SIG-M5 treated with dmso at 0.1 percent for 504 hours (cell line): ENCODE measurements at regions not wholly inside any gene's neighbourhood (a gene's known extent, or its start where the extent isn't known, plus 50 kb on each side); places are given as distances from the start of the nearest gene placed in this dataset.

Experiments used
- DNase-seq: peaks from one replicate; lab custom pipeline; 2025; ENCODE audit not compliant: unreplicated experiment; lab: John Stamatoyannopoulos, UW

- no peak for DNase-seq
Observed at GRCh38 chr10:85194706-85195105, 866.3 kb downstream of the CCSER2 start.

DNA sequence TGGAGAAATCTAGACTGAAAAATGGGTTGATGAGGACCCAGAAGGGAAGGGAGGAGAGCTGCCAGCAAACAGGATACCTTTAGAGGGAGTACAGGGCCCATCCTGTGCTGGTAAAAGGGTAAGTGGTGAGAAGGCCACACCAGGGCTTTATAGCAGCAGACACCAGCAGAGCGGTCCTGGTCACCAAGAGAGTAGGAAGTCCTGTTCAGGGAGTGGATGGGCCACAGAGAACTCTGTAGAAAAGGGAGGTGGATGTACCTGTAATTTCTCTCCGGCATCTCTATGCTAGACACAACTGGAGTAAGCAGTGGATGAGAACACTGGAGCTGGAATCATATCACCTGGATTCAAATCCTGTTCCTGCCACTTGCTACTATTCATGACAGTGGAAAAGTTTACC, 867.2 kb downstream of the CCSER2 start:
- no peak for DNase-seq

DNA sequence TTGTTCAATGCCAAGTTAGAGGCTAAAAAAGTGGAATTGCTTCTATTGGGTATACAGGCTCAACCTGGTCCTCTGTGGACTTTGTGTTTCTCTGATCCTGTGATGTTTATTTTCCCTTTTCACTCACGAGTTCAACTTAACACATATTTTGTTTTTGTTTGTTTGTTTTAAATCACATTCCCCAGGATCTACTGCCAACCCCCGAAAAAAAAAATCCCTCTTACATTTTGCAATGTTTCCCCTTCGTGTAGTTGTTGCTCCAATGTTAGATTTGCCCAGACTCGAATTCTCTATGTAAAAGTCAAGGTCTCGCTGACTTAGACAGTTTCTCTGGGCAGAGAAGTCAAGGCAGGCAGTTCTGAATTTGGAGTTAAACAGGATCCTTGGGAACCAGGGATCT, 876.4 kb downstream of the CCSER2 start:
- DNase-seq, result no peak

- no peak for DNase-seq
Observed at GRCh38 chr10:85212526-85212925, 884.1 kb downstream of the CCSER2 start.

GRCh38 chr10:85213493-85213892, 885.1 kb downstream of the CCSER2 start:
- DNase-seq, result no peak

- no peak for DNase-seq
Observed at GRCh38 chr10:85222300-85222699, 893.9 kb downstream of the CCSER2 start.

- no peak for DNase-seq
Observed at GRCh38 chr10:85224366-85224940, 896.1 kb downstream of the CCSER2 start.

GRCh38 chr10:85225311-85225710, 896.9 kb downstream of the CCSER2 start:
- DNase-seq, result no peak

DNA sequence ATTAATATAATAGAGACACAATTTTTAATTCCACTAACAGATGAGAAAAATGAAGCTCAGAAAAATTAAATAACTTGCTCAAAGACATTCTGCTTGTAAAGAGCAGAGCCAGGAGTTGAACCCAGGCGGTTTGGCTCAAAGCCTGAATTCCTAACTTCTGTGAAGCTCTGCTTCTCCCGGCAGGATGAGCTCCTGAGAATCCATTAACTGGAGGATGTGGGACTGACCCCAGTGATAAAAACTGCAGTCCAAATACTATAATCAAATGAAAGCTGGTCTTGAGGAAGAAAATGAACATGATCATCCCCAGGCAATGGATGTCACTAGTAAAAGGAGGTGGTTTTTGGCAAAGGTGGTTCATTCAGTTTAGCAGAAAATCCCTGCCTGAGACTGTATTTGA, 898.2 kb downstream of the CCSER2 start:
- DNase-seq, result no peak

DNA sequence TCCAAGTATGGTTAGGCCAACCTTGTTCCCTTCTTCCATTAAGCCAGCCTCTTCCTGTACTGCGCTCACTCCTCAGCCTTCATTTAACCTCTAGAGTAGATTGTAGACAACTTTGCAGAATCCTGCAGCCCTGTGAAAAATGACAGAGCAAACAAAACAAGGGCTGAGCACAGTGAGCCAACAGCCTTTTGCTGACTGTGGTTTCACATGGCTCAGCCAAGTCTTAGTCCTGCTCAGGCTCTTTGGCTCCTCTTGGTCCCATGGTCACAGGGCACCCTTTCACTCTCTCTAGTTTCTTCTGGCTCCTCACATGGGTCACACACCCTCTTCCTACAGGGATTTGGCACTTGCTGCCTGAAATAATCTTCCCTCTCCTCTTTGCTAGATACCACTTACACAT, 900.3 kb downstream of the CCSER2 start:
- no peak for DNase-seq

DNA sequence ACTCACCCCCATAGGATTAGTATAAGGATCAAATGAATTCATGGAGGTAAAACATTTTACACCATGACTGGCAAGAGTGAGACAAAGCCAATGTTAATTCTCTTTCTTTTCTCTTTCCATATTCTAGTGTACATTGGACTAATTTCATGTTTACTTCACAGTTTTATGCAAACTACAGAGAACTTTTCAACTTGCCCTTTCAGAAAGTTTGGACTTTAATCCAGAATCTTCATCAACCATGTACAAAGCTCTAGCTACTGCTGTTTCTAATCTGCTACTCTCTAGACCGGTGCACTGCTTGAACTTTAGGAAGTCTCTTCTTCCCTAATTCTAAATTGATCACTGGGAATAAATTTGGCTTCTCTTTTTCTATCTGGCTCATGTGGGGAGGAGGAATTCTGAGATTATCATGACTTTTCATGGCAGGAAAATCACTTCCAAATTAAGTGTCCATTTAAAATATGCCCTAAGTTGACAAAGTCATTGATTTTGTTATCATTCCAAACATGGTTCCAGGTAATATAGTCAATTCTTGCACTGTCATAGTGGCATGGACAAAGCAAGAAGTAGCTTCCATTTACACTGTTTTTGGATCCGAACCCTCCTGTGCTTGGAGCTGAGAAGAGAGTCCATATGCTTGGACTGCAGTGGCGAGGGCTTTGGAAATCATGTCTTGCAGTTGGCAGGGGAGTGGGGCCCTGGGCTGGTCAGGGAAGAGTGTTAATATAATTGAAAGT, 903.3 kb downstream of the CCSER2 start:
- no peak for DNase-seq

DNA sequence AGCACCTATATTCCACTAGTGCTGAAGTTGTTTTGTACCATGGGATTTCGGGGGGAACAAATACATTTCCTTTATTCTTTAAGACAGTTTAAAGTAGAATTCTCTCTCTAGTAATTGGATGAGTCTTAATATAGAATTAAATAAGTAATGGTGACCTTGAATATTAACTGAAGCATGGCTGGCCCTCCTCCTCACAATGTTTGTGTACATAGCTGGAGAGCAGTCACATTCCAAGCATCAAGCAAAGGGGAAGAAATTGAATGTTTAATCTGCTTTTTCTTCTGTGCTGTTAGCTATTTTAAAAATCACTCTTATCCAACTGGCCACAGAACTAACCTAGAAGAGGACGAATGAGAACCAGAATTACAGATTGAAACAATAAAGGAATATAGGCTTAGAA, 906.9 kb downstream of the CCSER2 start:
- no peak for DNase-seq

- no peak for DNase-seq
Observed at GRCh38 chr10:85238676-85239075, 910.3 kb downstream of the CCSER2 start.

GRCh38 chr10:85250304-85250703, 921.9 kb downstream of the CCSER2 start:
- no peak for DNase-seq

- no peak for DNase-seq
Observed at GRCh38 chr10:85256481-85256880, 928.1 kb downstream of the CCSER2 start.

- DNase-seq, result no peak
Observed at GRCh38 chr10:85259908-85260307, 931.5 kb downstream of the CCSER2 start.

DNA sequence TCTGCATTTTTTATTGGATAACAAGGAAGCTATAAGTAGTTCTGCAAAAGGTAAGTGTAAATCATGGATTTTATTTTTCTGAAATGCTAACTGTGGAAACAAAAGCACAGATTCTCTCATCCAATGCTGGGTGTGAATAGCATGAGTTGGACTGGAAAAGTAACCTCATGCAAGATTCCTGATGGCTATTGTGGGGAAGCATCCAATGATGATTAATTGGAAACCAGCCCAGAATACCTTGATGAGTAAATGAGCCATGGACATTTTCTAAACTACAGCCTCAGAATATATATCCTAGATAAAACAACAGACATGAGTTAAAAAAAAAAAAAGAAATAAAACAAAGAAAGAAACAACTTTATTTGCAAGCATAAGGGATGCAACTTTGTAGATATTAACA, 934.6 kb downstream of the CCSER2 start:
- no peak for DNase-seq

- DNase-seq, result no peak
Observed at GRCh38 chr10:85265121-85265520, 936.7 kb downstream of the CCSER2 start.

DNA sequence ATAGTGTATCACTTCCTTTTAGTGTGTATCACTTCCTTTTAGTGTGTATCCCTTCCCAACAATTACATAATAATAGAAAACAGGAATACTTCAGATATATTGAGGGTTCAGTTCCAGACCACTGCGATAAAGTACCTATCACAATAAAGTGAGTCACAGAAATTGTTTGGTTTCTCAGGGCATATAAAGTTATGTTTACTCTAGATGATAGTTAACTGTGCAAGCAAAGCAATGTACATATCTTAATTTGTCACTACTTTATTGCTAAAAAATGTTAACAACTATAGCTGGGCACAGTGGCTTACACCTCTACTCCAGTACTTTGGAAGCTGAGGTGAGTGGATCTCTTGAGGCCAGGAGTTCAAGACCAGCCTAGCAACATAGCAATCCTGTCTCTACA, 938.4 kb downstream of the CCSER2 start:
- DNase-seq, result no peak

GRCh38 chr10:85280014-85280413, 951.6 kb downstream of the CCSER2 start:
- DNase-seq, result no peak

- DNase-seq, result no peak
Observed at GRCh38 chr10:85284778-85285770, 956.7 kb downstream of the CCSER2 start.

GRCh38 chr10:85293483-85293882, 965.1 kb downstream of the CCSER2 start:
- no peak for DNase-seq
